Thoracic aorta (tissue), 2 donors: ENCODE measurements at regions not wholly inside any gene's neighbourhood (a gene's known extent, or its start where the extent isn't known, plus 50 kb on each side); places are given as distances from the start of the nearest gene placed in this dataset.
A peak's percentile ranks its signal among the peaks of the same experiment; 100 is the strongest.

Source experiments
- ATAC-seq: fragments of 150-250 bp; one replicate; pipeline ENCODE4 v1.8.0; 2017; ENCODE audit warnings: low read depth; ENCODE audit not compliant: insufficient number of reproducible peaks, low FRiP score
- DNase-seq: peaks from one replicate; pipeline ENCODE4 v3.0.0-alpha.2; 2020; ENCODE audit warnings: low spot score
- H3K27ac ChIP-seq, 2 donors: fragments of 200-600 bp; sonication (generic); 1 replicate in 1 of 2; 2 replicates in 1 of 2; pipeline ENCODE4 v1.5.1; 2016; ENCODE audit warnings: mild to moderate bottlenecking in 2 of 2, moderate library complexity in 2 of 2
- H3K27me3 ChIP-seq: fragments of 200-600 bp; sonication (generic); replicated peaks from 2 replicates; pipeline ENCODE4 v1.6.0; 2016; ENCODE audit warnings: mild to moderate bottlenecking; ENCODE audit not compliant: insufficient read depth
- H3K36me3 ChIP-seq: fragments of 200-600 bp; sonication (generic); one replicate; pipeline ENCODE4 v1.5.1; 2016
- H3K4me1 ChIP-seq, 2 donors: fragments of 200-600 bp; sonication (generic); 1 replicate in 1 of 2; 2 replicates in 1 of 2; pipeline versions ENCODE4 v1.5.1 to v1.6.0; 2016; ENCODE audit warnings: low read depth in 2 of 2, mild to moderate bottlenecking in 1 of 2; ENCODE audit not compliant: control insufficient read depth in 1 of 2
- H3K4me3 ChIP-seq: fragments of 200-600 bp; sonication (generic); 2 replicates; pipeline ENCODE4 v1.5.1; 2016; ENCODE audit warnings: mild to moderate bottlenecking
- H3K9me3 ChIP-seq: fragments of 200-600 bp; sonication (generic); 2 replicates; pipeline ENCODE4 v1.5.1; 2016
- TF ChIP-seq, protein P1 (sequence below): fragments of 200-600 bp; sonication (generic); IDR thresholded peaks from one replicate; pipeline ENCODE4 v1.5.1; 2019; ENCODE audit warnings: antibody characterized with exemption

DNA sequence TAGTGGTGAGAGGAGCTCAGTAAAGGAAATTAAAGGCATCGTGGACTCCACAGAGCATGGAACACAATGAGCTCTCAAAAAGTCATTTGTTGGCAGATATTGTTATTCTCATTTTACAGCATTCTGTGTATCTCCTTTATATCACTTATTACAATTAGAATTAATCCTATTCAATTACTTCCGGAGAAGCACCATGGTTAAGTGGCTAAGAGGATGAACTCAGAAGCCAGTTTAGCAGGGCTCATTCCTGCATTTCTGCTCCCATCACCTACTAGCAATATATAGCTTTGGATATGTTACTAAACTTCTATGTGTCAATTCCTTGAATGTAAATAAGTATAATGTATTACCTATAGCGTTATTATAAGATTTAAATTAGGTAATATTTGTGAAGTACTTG is 683.3 kb downstream of the IRS1 start:
- TF ChIP-seq, protein P1, sequence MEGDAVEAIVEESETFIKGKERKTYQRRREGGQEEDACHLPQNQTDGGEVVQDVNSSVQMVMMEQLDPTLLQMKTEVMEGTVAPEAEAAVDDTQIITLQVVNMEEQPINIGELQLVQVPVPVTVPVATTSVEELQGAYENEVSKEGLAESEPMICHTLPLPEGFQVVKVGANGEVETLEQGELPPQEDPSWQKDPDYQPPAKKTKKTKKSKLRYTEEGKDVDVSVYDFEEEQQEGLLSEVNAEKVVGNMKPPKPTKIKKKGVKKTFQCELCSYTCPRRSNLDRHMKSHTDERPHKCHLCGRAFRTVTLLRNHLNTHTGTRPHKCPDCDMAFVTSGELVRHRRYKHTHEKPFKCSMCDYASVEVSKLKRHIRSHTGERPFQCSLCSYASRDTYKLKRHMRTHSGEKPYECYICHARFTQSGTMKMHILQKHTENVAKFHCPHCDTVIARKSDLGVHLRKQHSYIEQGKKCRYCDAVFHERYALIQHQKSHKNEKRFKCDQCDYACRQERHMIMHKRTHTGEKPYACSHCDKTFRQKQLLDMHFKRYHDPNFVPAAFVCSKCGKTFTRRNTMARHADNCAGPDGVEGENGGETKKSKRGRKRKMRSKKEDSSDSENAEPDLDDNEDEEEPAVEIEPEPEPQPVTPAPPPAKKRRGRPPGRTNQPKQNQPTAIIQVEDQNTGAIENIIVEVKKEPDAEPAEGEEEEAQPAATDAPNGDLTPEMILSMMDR = no peak
- Histone ChIP-seq H3K4me1 (peaks cover 6 to 12% of the 10 kb centered on the region in 2 donors), H3K9me3 (no peaks in the 10 kb centered on the region), H3K36me3 (no peaks in the 10 kb centered on the region), H3K27ac (no peak overlapping the region), H3K4me3 (no peak overlapping the region), H3K27me3 (no peaks in the 10 kb centered on the region)
- no peak for DNase-seq
- ATAC-seq = no peak

DNA sequence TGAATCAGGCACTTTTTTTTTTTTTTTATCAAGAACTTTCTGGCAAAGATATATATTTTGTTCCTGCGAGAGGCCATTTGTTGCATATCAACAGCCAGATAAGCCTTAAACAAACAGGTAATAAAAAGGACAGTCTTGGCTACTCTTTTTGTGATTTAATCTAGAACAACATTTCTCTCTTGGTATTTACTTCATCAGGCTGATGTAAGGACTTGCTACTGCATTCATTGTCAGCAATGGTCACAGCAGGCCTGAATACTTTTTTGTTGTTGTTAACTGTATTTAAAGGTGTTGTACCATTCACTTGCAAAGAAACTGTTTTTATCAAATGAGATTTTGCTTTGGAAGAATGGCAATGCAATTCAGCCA is 683.8 kb downstream of the IRS1 start:
- no peaks in the 10 kb centered on the region for H3K9me3 ChIP-seq
- no peaks in the 10 kb centered on the region for H3K36me3 ChIP-seq
- H3K4me3 ChIP-seq = no peak overlapping the region
- no peaks in the 10 kb centered on the region for H3K27me3 ChIP-seq
- H3K4me1 ChIP-seq = peaks cover 6 to 12% of the 10 kb centered on the region in 2 donors
- DNase-seq (no peak), ATAC-seq (no peak)
- TF ChIP-seq, protein P1 = no peak
- no peak overlapping the region for H3K27ac ChIP-seq

DNA sequence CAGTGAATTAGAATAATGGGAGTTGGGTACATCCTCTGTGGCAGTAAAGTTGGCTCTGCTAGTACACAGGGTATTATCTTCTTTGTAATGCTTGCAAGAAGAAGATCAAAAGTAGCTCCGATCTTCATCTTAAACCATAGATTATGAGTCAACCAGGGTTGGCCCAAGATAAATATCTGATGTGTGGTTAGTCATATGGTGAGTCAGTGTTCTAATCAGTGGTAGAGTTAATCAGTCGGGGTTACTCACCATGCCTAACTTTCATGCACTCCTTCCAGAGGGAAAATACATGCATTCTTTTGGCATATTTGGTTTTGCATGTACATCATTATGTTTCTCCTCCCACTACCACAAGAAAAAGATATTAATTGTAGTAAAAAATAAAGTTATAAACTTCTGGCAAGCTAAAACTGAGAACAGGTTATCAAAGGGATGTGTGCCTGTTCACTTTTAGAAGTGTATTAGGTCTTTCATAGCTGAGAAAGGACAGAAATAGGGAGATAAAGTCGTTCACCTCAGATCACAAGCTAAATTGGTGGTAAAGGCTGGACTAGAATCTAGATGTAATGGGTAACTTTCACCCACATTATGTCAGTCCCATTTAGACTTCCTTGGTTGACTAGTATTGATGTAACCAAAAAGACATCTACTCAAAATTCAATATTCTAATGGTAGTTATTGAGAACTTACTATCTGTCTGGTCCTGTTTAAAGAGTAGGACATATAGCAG is 684.4 kb downstream of the IRS1 start:
- ATAC-seq = peak; percentile 86
- no peak overlapping the region for H3K27ac ChIP-seq

DNA sequence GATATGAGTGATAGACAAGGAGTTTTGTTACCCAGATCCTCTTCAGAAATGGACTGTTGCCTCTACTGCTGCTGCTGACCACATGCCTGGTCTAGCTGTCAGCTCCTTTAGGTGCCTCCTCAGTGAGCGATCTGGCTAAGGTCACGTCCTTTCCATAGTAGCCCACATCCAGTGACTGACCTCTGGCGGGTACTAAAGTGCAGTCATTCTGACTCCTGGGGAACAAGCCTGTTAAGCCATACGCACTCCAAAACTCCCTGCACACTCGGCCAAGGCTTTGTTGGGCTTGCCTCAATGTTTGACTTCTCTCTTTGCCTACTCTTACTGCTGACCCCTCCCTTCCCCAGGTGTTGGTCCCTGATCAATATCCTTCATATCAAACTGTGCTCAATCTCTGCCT is 685.2 kb downstream of the IRS1 start:
- no peaks in the 10 kb centered on the region for H3K27me3 ChIP-seq
- no peak for ATAC-seq
- H3K27ac ChIP-seq = no peak overlapping the region
- DNase-seq = no peak
- TF ChIP-seq, protein P1 = no peak
- H3K36me3 ChIP-seq = no peaks in the 10 kb centered on the region
- H3K4me3 ChIP-seq = no peak overlapping the region
- H3K9me3 ChIP-seq = no peaks in the 10 kb centered on the region
- peaks cover 6 to 12% of the 10 kb centered on the region in 2 donors for H3K4me1 ChIP-seq

More for the DNA sequence above, 684.4 kb downstream of the IRS1 start:
- Histone ChIP-seq H3K27me3 (no peaks in the 10 kb centered on the region), H3K4me3 (no peak overlapping the region), H3K4me1 (peaks cover 6 to 12% of the 10 kb centered on the region in 2 donors), H3K36me3 (no peaks in the 10 kb centered on the region), H3K9me3 (no peaks in the 10 kb centered on the region)
- DNase-seq = no peak
- TF ChIP-seq, protein P1 = no peak

DNA sequence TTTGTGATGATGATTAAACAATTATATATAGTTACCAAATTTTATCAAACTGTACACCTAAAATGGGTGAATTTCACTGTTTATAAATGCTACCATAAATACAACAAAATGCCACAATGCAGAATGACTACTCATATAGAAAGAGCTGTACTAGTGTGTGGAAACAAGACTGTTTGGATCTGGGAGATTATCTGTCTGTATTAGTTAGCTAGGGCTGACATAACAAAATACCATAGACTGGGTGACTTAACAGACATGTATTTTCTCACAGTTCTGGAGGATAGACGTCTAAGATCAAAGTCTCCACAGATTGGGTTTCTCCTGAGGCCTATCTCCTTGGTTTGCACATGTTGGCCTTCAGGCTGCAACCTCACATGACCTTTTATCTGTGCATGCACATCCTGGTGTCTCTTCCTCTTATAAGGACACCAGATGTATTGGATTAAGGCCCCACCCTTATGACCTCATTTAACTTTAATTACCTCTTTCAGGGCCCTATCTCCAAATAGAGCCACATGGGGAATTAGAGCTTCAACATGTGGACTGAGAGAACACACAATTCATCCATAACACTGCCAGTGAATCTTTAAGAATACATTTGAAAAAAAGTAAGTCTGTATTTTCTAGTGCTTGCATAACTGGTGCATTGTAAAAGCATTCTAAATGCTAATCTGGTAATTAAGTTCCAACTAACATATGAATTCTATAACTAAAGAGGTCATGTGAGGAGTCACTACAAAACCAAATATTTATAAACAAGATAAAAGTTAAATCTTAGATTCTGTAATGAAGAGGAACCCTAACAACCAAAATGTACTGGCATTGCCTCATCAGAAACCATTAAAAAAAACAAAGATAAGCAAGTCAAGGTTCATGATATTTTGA is 699.6 kb downstream of the NYAP2 start:
- TF ChIP-seq, protein P1 = no peak
- ATAC-seq = no peak
- no peak overlapping the region for H3K27ac ChIP-seq
- no peaks in the 10 kb centered on the region for H3K36me3 ChIP-seq
- no peaks in the 10 kb centered on the region for H3K27me3 ChIP-seq
- H3K4me3 ChIP-seq = no peak overlapping the region
- no peaks in the 10 kb centered on the region for H3K9me3 ChIP-seq
- no peak for DNase-seq
- H3K4me1 ChIP-seq = no peaks in the 10 kb centered on the region
